Mucosa of rectum (tissue), 2 donors: ENCODE measurements at regions not wholly inside any gene's neighbourhood (a gene's known extent, or its start where the extent isn't known, plus 50 kb on each side); places are given as distances from the start of the nearest gene placed in this dataset.

Source experiments
- H3K27ac ChIP-seq, 2 donors: one replicate each; pipeline ENCODE4 v1.7.0; 2013; ENCODE audit warnings: inconsistent platforms in 2 of 2, low read depth in 2 of 2, low read length in 2 of 2
- H3K27me3 ChIP-seq, 2 donors: one replicate each; pipeline ENCODE4 v1.7.0; 2013; ENCODE audit warnings: low read length in 2 of 2; ENCODE audit not compliant: control insufficient read depth in 2 of 2, insufficient read depth in 2 of 2
- H3K36me3 ChIP-seq, 2 donors: one replicate each; pipeline ENCODE4 v1.7.0; 2013; ENCODE audit warnings: low read length in 2 of 2; ENCODE audit not compliant: control insufficient read depth in 2 of 2, insufficient read depth in 2 of 2
- H3K4me1 ChIP-seq, 2 donors: one replicate each; pipeline ENCODE4 v1.7.0; 2013; ENCODE audit warnings: low read length in 2 of 2, mild to moderate bottlenecking in 1 of 2; ENCODE audit not compliant: control insufficient read depth in 2 of 2, insufficient read depth in 2 of 2
- H3K4me3 ChIP-seq, 2 donors: one replicate each; pipeline ENCODE4 v1.7.0; 2013; ENCODE audit warnings: low read length in 2 of 2
- H3K9ac ChIP-seq, 2 donors: one replicate each; pipeline ENCODE4 v1.7.0; 2013; ENCODE audit warnings: low read length in 2 of 2, low read depth in 1 of 2, mild to moderate bottlenecking in 1 of 2
- H3K9me3 ChIP-seq, 2 donors: one replicate each; pipeline ENCODE4 v1.7.0; 2013; ENCODE audit warnings: low read length in 2 of 2; ENCODE audit not compliant: control insufficient read depth in 2 of 2
- donor health status: healthy.
- donor health status: Normal muscosa, but diverticular disease.

- H3K9me3 ChIP-seq = no peaks in the 10 kb centered on the region
- no peaks in the 10 kb centered on the region for H3K36me3 ChIP-seq
- no peak overlapping the region for H3K27ac ChIP-seq
- H3K27me3 ChIP-seq = peaks cover 14 to 23% of the 10 kb centered on the region in 2 donors
- no peak overlapping the region for H3K4me3 ChIP-seq
- H3K4me1 ChIP-seq = peaks cover 14 to 18% of the 10 kb centered on the region in 2 donors
- no peak overlapping the region for H3K9ac ChIP-seq
Measured at GRCh38 chr12:132424811-132425210, 65.1 kb upstream of the FBRSL1 start.

- Histone ChIP-seq H3K9ac (no peak overlapping the region), H3K9me3 (no peaks in the 10 kb centered on the region), H3K27ac (no peak overlapping the region), H3K4me3 (no peak overlapping the region), H3K27me3 (peaks cover 12 to 22% of the 10 kb centered on the region in 2 donors), H3K4me1 (peaks cover 7 to 12% of the 10 kb centered on the region in 2 donors), H3K36me3 (no peaks in the 10 kb centered on the region)
Measured at GRCh38 chr12:132423820-132424645, 65.9 kb upstream of the FBRSL1 start.

DNA sequence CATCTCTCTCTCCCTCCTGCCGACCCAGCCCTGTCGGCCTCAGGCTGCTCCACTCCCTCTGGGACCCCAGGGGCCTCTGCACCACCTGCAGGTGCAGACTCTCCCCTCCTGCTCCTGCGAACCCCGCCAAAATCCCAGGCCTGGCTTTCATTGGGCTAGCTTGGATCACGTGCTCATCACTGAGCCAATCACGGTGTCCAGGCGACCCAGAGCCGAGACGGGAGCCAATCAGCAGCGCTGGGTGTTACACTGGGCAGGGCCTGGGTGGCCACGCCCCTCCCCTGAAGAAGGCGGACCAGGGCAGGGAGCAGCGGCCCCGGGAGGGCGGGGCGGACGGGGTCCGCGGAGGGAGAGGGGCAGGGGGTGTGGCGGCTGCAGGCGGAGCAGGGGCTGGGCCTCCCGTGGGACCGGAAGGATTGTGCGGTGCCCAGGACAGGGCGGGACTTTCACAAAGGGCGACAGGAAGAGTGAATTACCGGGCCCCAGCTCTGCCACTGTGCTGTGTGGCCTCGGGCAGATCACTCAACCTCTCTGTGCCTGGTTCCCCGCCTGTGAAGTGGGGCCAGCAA lies 66.6 kb upstream of the FBRSL1 start:
- Histone ChIP-seq H3K27ac (no peak overlapping the region), H3K4me3 (no peak overlapping the region), H3K4me1 (peaks cover 0 to 5% of the 10 kb centered on the region in 2 donors), H3K27me3 (peaks cover 9 to 24% of the 10 kb centered on the region in 2 donors), H3K9ac (no peak overlapping the region), H3K9me3 (no peaks in the 10 kb centered on the region), H3K36me3 (no peaks in the 10 kb centered on the region)

DNA sequence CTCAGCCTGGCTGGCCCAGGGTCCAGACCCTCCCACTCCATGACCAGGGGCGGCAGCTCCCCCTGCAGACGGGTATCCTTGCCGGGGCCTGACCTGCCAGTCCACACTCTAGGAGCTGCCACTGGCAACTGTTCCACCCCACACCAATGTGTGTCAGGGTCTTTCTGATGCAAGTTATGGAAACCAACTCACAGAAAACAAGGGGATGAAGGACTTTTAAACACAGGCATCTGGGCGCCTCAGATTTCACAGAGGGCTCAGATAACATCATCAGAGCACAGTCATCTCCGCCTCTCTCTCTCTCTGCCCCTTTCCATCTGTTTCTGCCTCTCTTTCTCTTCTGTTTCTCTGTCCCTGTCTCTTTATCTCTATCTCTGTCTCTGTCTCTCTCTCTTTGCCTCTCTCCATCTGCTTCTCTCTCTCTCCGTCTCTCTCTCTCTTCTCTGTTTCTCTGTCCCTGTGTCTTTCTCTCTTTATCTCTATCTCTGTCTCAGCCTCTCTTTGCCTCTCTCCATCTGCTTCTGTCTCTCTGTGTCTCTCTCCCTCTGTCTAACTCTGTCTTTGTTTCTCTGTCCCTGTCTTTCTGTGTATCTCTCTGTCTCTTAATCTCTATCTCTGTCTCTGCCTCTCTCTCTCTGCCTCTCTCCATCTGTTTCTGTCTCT lies 67.4 kb upstream of the FBRSL1 start:
- Histone ChIP-seq H3K36me3 (no peaks in the 10 kb centered on the region), H3K27ac (no peak overlapping the region), H3K9ac (no peak overlapping the region), H3K4me3 (no peak overlapping the region), H3K27me3 (peaks cover 9 to 24% of the 10 kb centered on the region in 2 donors), H3K4me1 (peaks cover 0 to 5% of the 10 kb centered on the region in 2 donors), H3K9me3 (no peaks in the 10 kb centered on the region)

GRCh38 chr12:132422040-132422380 lies 67.9 kb upstream of the FBRSL1 start:
- H3K27ac ChIP-seq = no peak overlapping the region
- no peaks in the 10 kb centered on the region for H3K9me3 ChIP-seq
- peaks cover 0 to 5% of the 10 kb centered on the region in 2 donors for H3K4me1 ChIP-seq
- H3K4me3 ChIP-seq = no peak overlapping the region
- H3K36me3 ChIP-seq = no peaks in the 10 kb centered on the region
- no peak overlapping the region for H3K9ac ChIP-seq
- peaks cover 9 to 24% of the 10 kb centered on the region in 2 donors for H3K27me3 ChIP-seq

DNA sequence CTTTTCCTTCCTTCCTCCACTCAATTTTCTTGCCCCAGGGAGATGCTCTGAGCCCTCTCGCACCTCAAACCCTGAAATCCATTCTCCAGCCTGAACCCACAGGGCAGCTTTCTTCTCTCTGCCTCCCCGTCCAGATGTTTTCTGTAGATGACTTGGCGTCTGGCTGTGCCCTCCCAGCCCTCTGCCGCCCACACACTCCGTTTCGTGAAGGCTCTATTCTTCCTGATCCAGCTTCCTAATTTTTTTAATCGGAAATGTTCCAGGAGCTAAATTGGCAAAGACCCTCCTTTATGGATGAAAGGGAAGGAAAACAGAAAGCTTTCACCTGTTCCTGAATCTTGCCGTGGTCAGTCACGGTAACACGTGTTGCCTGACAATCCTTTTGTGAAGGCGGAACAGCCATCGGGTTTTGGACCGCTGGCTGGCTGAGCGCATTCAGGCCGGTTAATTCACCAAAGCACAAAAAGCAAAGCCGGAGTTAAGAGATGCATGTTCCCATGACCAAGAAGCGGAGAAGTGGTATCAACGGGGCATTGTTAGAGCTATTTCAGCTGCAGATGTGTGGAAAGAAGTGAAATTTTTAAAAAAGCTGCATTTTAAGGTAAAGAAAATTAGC lies 70.2 kb upstream of the FBRSL1 start:
- Histone ChIP-seq H3K36me3 (no peaks in the 10 kb centered on the region), H3K27me3 (peaks cover 5 to 17% of the 10 kb centered on the region in 2 donors), H3K9ac (no peak overlapping the region), H3K4me3 (no peak overlapping the region), H3K4me1 (peaks cover 2 to 4% of the 10 kb centered on the region in 2 donors), H3K27ac (no peak overlapping the region), H3K9me3 (no peaks in the 10 kb centered on the region)

DNA sequence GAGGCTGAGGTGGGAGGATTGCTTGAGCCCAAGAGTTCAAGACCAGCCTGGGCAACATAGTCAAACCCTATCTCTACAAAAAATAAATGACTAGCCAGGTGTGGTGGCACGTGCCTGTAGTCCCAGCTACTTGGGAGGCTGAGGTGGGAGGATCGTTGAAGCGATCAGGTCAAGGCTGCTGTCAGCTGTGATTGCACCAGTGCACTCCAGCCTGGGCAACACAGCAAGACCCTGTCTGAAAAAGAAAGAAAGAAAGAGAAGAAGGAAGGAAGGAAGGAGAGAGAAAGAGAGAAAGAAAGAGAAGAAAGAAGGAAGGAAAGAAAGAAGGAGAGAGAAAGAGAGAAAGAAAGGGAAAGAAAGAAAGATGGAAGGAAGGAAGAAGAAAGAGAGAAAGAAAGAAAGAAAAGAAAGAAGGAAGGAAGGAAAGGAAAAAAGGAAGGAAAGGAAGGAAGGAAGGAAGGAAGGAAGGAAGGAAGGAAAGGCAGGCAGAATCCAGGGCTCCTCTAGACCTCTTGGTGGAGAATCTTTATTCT lies 71.5 kb upstream of the FBRSL1 start:
- Histone ChIP-seq H3K9ac (no peak overlapping the region), H3K27me3 (peaks cover 2 to 11% of the 10 kb centered on the region in 2 donors), H3K9me3 (no peaks in the 10 kb centered on the region), H3K4me1 (peaks cover 2 to 4% of the 10 kb centered on the region in 2 donors), H3K36me3 (no peaks in the 10 kb centered on the region), H3K4me3 (no peak overlapping the region), H3K27ac (no peak overlapping the region)

DNA sequence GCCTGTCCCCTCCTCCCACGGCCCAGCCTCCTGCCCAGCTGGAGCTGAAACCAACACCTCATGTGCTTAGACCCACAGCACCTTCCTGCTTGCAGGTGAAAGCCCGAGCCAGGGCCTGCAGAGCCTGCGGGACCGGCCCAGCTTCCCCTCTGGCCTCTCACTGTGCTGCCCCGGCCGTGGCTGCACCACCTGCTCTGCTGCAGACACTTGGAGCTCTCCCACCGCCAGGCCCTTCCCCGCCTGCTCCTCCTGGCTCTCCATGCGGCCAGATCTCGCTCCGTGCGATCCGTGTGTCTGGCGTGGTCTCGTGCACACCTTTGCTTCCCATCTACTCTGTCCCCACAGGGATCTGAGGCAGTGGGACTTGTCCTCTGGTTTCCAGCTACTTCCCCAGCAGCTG lies 72.2 kb upstream of the FBRSL1 start:
- Histone ChIP-seq H3K4me3 (no peak overlapping the region), H3K27me3 (peaks cover 2 to 11% of the 10 kb centered on the region in 2 donors), H3K9me3 (no peaks in the 10 kb centered on the region), H3K4me1 (peaks cover 2 to 4% of the 10 kb centered on the region in 2 donors), H3K9ac (no peak overlapping the region), H3K36me3 (no peaks in the 10 kb centered on the region), H3K27ac (no peak overlapping the region)

DNA sequence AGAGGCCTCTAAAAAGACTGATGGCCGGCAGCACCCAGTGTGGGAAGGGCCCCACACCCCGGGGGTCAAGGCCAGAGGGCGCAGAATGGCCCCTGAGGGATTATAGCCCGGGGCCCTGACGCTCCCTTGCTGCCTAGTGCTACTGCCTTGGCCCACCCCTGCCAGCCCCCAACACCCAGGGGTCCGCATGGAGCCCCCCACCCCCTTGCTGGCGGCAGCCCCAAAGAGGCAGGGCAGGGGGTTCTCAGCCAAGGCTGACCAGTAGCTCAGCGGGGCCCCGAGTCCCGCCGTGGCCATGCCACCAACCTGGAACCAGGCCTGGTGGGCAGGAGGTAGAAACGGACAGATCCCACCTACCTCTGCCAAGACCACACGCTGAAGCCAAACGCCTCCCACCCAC lies 73.1 kb upstream of the FBRSL1 start:
- Histone ChIP-seq H3K4me3 (no peak overlapping the region), H3K27me3 (peaks cover 2 to 4% of the 10 kb centered on the region in 2 donors), H3K9me3 (no peaks in the 10 kb centered on the region), H3K27ac (no peak overlapping the region), H3K36me3 (no peaks in the 10 kb centered on the region), H3K9ac (no peak overlapping the region), H3K4me1 (peaks cover 2 to 4% of the 10 kb centered on the region in 2 donors)
